OCI-LY1 (cell line): ENCODE measurements at regions not wholly inside any gene's neighbourhood (a gene's known extent, or its start where the extent isn't known, plus 50 kb on each side); places are given as distances from the start of the nearest gene placed in this dataset.

ENCODE experiments used
- H2AFZ ChIP-seq: fragments of 200-600 bp; sonication (generic), shearing (Covaris generic); 2 replicates; pipeline ENCODE4 v1.6.0; 2014; ENCODE audit warnings: antibody characterized with exemption, mild to moderate bottlenecking, low read length
- H3F3A ChIP-seq: fragments of 200-600 bp; sonication (generic), shearing (Covaris generic); 2 replicates; pipeline ENCODE4 v1.6.0; 2014; ENCODE audit warnings: mild to moderate bottlenecking, antibody characterized with exemption, low read length, moderate library complexity; ENCODE audit not compliant: insufficient read depth
- H3K27ac ChIP-seq: fragments of 200-600 bp; sonication (generic); 2 replicates; pipeline ENCODE4 v1.5.1; 2014; ENCODE audit warnings: low read length, mixed run types, mild to moderate bottlenecking, low read depth; ENCODE audit not compliant: poor library complexity, severe bottlenecking
- H3K27me3 ChIP-seq: fragments of 200-600 bp; sonication (generic); 2 replicates; pipeline ENCODE4 v1.6.0; 2014; ENCODE audit warnings: antibody characterized with exemption, mild to moderate bottlenecking, low read length, moderate library complexity; ENCODE audit not compliant: insufficient read depth
- H3K36me3 ChIP-seq: fragments of 200-600 bp; sonication (generic); 2 replicates; pipeline ENCODE4 v1.6.1; 2014; ENCODE audit warnings: mild to moderate bottlenecking, antibody characterized with exemption, low read length, moderate library complexity, mixed read lengths; ENCODE audit not compliant: insufficient read depth
- H3K4me1 ChIP-seq: fragments of 200-600 bp; sonication (generic); 2 replicates; pipeline ENCODE4 v1.5.1; 2014; ENCODE audit warnings: mild to moderate bottlenecking, low read length, moderate library complexity; ENCODE audit not compliant: insufficient read depth, severe bottlenecking
- H3K4me2 ChIP-seq: fragments of 200-600 bp; sonication (generic), shearing (Covaris generic); 2 replicates; pipeline ENCODE4 v1.6.1; 2014; ENCODE audit warnings: low read length
- H3K4me3 ChIP-seq: fragments of 200-600 bp; sonication (generic); 2 replicates; pipeline ENCODE4 v1.5.1; 2014; ENCODE audit warnings: low read length, low read depth, mild to moderate bottlenecking, mixed read lengths; ENCODE audit not compliant: poor library complexity, severe bottlenecking
- H3K79me2 ChIP-seq: fragments of 200-600 bp; shearing (Covaris generic); 2 replicates; pipeline ENCODE4 v1.6.1; 2016; ENCODE audit warnings: mixed run types, low read length, mixed read lengths; ENCODE audit not compliant: insufficient read depth
- H3K9ac ChIP-seq: fragments of 200-600 bp; sonication (generic), shearing (Covaris generic); 2 replicates; pipeline ENCODE4 v1.6.1; 2014; ENCODE audit warnings: mild to moderate bottlenecking, low read length, mixed read lengths
- H3K9me2 ChIP-seq: fragments of 200-600 bp; sonication (generic), shearing (Covaris generic); 2 replicates; pipeline ENCODE4 v1.6.1; 2014; ENCODE audit warnings: low read depth, mild to moderate bottlenecking, low read length, mixed read lengths
- H3K9me3 ChIP-seq: fragments of 200-600 bp; shearing (Covaris generic); 2 replicates; pipeline ENCODE4 v1.6.1; 2014; ENCODE audit warnings: low read length, mixed read lengths
- H4K20me1 ChIP-seq: fragments of 200-600 bp; sonication (generic), shearing (Covaris generic); 2 replicates; pipeline ENCODE4 v1.6.0; 2016; ENCODE audit warnings: mild to moderate bottlenecking, low read length; ENCODE audit not compliant: insufficient read depth
- CTCF ChIP-seq: fragments of 200-600 bp; sonication (generic), shearing (Covaris generic); IDR thresholded peaks from 2 replicates; pipeline ENCODE4 v1.5.1; 2017; ENCODE audit warnings: mild to moderate bottlenecking, antibody characterized with exemption, low read length, moderate library complexity, mixed read lengths
- EZH2 ChIP-seq: fragments of 200-600 bp; sonication (generic), shearing (Covaris generic); IDR thresholded peaks from 2 replicates; pipeline ENCODE4 v1.8.0; 2017; ENCODE audit warnings: borderline replicate concordance, mixed run types, mild to moderate bottlenecking, antibody characterized with exemption, low read length, moderate library complexity, mixed read lengths

- no peaks in the 10 kb centered on the region for H3K27me3 ChIP-seq
- H3K4me3 ChIP-seq, result no peak overlapping the region
- H3K4me1 ChIP-seq, result no peaks in the 10 kb centered on the region
- no peaks in the 10 kb centered on the region for H3K79me2 ChIP-seq
- no peaks in the 10 kb centered on the region for H3K36me3 ChIP-seq
- H3F3A ChIP-seq, result no peaks in the 10 kb centered on the region
- H3K27ac ChIP-seq, result no peak overlapping the region
- H4K20me1 ChIP-seq, result no peaks in the 10 kb centered on the region
- H3K4me2 ChIP-seq, result no peak overlapping the region
- H3K9me2 ChIP-seq, result no peaks in the 10 kb centered on the region
- TF ChIP-seq EZH2, result no peak
- TF ChIP-seq CTCF, result no peak
- no peak overlapping the region for H3K9ac ChIP-seq
- no peaks in the 10 kb centered on the region for H3K9me3 ChIP-seq
- no peak overlapping the region for H2AFZ ChIP-seq
Observed at GRCh38 chr5:85010014-85010562, 625.4 kb upstream of the EDIL3 start.

- Histone ChIP-seq H3K9me2 (no peaks in the 10 kb centered on the region), H3K27me3 (no peaks in the 10 kb centered on the region), H3K4me3 (no peak overlapping the region), H2AFZ (no peak overlapping the region), H3K4me2 (no peak overlapping the region), H3K4me1 (no peaks in the 10 kb centered on the region), H3K79me2 (no peaks in the 10 kb centered on the region), H3F3A (no peaks in the 10 kb centered on the region), H3K9me3 (no peaks in the 10 kb centered on the region), H3K9ac (no peak overlapping the region), H3K27ac (no peak overlapping the region), H3K36me3 (no peaks in the 10 kb centered on the region), H4K20me1 (no peaks in the 10 kb centered on the region)
- TF ChIP-seq EZH2 (no peak), CTCF (no peak)
Observed at GRCh38 chr5:85017261-85017660, 632.6 kb upstream of the EDIL3 start.

DNA sequence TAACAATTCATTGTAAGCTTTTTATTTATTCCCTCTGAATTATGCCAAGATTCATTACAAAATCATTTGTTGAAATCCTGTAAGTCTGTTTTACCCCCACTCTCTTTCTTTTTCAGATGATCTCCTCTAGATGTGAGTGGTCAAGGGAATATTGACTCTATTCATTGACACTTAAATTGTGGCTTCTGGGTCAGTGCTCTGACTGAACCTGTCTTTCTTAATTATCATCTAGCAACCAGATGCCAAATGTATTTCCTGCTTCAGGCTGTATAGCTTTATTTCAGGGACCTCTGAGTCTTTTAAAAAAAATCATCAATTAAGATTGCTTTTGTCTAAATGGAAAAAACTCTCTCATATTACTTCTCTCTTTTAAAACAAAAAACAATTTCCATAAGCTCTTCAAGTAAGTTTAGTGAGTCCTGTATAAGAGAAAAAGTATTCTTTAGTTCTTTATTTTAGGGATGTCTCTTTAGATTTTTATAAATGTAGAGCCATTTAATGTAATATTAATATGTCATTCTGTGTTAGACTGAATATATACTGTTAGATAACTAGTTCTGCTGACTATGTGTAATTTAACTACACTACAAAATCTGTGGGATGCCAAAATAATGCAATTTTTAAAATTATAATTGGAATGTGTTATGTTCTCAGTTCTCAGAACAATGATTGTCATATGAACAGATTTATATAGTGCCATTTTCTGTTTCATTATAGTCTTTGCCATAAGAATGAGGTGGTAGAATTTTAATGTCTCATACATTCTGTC is 645.8 kb upstream of the EDIL3 start:
- H2AFZ ChIP-seq, result no peak overlapping the region
- no peaks in the 10 kb centered on the region for H4K20me1 ChIP-seq
- no peak overlapping the region for H3K9ac ChIP-seq

More for the DNA sequence above, 645.8 kb upstream of the EDIL3 start:
- TF ChIP-seq EZH2, result no peak
- no peak for TF ChIP-seq CTCF
- H3K9me3 ChIP-seq, result no peaks in the 10 kb centered on the region
- H3K4me1 ChIP-seq, result no peaks in the 10 kb centered on the region
- H3K4me3 ChIP-seq, result no peak overlapping the region
- H3K79me2 ChIP-seq, result no peaks in the 10 kb centered on the region
- no peak overlapping the region for H3K4me2 ChIP-seq
- H3K27me3 ChIP-seq, result no peaks in the 10 kb centered on the region
- no peaks in the 10 kb centered on the region for H3K9me2 ChIP-seq
- no peaks in the 10 kb centered on the region for H3K36me3 ChIP-seq
- no peak overlapping the region for H3K27ac ChIP-seq
- H3F3A ChIP-seq, result no peaks in the 10 kb centered on the region
